Skeletal muscle satellite cell (primary cell): ENCODE measurements at regions not wholly inside any gene's neighbourhood (a gene's known extent, or its start where the extent isn't known, plus 50 kb on each side); places are given as distances from the start of the nearest gene placed in this dataset.

Experiments
- H3K27me3 ChIP-seq: 2 replicates; pipeline ENCODE4 v1.7.0; 2013; ENCODE audit warnings: low read length; ENCODE audit not compliant: control insufficient read depth, insufficient read depth
- H3K36me3 ChIP-seq: 2 replicates; pipeline ENCODE4 v1.7.0; 2013; ENCODE audit warnings: mild to moderate bottlenecking, control low read depth, low read length; ENCODE audit not compliant: insufficient read depth
- H3K4me1 ChIP-seq: 2 replicates; pipeline ENCODE4 v1.7.0; 2013; ENCODE audit warnings: low read length; ENCODE audit not compliant: control insufficient read depth, insufficient read depth
- H3K4me2 ChIP-seq: 2 replicates; pipeline ENCODE4 v1.7.0; 2013; ENCODE audit warnings: mild to moderate bottlenecking, low read length
- H3K4me3 ChIP-seq: 2 replicates; pipeline ENCODE4 v1.7.0; 2013; ENCODE audit warnings: low read length
- H3K9ac ChIP-seq: 2 replicates; pipeline ENCODE4 v1.7.0; 2013; ENCODE audit warnings: mild to moderate bottlenecking, low read depth, low read length, moderate library complexity
- H3K9me3 ChIP-seq: replicated peaks from 2 replicates; pipeline ENCODE4 v1.7.0; 2013; ENCODE audit warnings: mild to moderate bottlenecking, control low read depth, low read length

- no peak overlapping the region for H3K4me2 ChIP-seq
- H3K36me3 ChIP-seq: no peaks in the 10 kb centered on the region
- peaks cover 4% of the 10 kb centered on the region for H3K27me3 ChIP-seq
- no peaks in the 10 kb centered on the region for H3K4me1 ChIP-seq
- H3K4me3 ChIP-seq: no peak overlapping the region
- H3K9ac ChIP-seq: no peak overlapping the region
- no peaks in the 10 kb centered on the region for H3K9me3 ChIP-seq
Observed at GRCh38 chr3:176789281-176789705, 408.0 kb downstream of the TBL1XR1 start.

DNA sequence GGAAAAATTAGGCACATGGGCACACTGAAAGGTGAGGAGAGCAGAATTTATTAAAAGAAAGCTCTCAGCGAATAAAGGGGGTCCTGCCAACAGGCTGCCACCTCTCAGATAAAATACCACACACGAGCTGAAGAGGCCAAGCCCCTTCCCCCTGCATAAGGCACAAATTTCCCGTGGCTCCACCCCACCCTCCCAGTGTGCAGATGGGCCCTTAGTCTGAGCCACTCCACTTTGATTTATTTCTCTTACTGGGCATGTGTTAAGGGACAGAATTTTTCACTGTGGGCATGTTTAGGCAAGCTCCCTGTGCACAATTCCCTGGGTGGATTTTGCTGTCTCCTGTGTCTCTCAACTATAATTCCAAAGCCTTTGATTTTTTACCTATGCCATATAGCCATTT lies 409.8 kb downstream of the TBL1XR1 start:
- no peaks in the 10 kb centered on the region for H3K36me3 ChIP-seq

DNA sequence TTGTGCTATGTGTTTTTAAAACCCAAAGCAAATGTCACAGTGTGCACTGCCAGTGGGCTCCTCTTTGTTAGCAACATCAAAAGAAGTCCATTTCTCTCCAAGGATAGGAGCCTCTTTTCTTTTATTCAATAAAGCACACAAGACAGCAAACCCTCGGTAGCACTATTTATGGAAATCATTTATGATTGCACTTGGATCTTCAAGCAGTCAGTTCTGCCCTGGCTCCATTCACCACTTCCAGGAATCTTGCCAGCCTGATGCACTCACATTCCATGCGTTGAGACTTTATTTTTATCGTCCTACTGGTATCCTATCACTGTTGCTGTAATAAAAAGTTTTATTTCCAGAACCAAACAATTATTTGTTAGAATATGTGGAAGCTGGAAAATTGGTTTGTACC lies 412.1 kb downstream of the TBL1XR1 start:
- H3K9ac ChIP-seq: no peak overlapping the region
- no peaks in the 10 kb centered on the region for H3K4me1 ChIP-seq
- no peaks in the 10 kb centered on the region for H3K9me3 ChIP-seq
- H3K4me3 ChIP-seq: no peak overlapping the region
- H3K36me3 ChIP-seq: no peaks in the 10 kb centered on the region
- no peak overlapping the region for H3K4me2 ChIP-seq
- no peaks in the 10 kb centered on the region for H3K27me3 ChIP-seq

More for the DNA sequence above, 409.8 kb downstream of the TBL1XR1 start:
- no peaks in the 10 kb centered on the region for H3K4me1 ChIP-seq
- no peak overlapping the region for H3K9ac ChIP-seq
- no peaks in the 10 kb centered on the region for H3K9me3 ChIP-seq
- no peak overlapping the region for H3K4me3 ChIP-seq
- H3K4me2 ChIP-seq: no peak overlapping the region
- no peaks in the 10 kb centered on the region for H3K27me3 ChIP-seq

DNA sequence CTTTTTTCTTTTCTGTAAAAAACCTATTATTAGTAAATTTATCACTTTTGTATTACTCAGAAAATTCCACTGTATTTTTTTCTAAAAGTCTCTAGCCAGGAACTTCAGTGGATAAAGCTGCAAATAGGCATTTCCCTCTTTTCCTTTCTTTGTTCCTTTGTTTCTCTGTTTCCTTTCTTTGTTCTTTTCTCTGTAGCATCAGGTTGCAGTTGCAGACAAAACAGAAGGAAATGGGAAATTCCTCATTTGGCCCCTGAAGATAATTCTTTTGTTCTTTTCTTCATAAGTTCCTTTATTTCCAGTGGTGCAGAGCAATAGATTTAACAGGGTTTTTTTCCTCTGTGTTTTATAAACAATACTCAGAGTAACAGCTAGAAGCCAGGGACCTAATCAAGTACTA lies 416.5 kb downstream of the TBL1XR1 start:
- Histone ChIP-seq H3K4me3 (no peak overlapping the region), H3K4me1 (no peaks in the 10 kb centered on the region), H3K36me3 (no peaks in the 10 kb centered on the region), H3K9me3 (no peaks in the 10 kb centered on the region), H3K4me2 (no peak overlapping the region), H3K9ac (no peak overlapping the region), H3K27me3 (no peaks in the 10 kb centered on the region)

DNA sequence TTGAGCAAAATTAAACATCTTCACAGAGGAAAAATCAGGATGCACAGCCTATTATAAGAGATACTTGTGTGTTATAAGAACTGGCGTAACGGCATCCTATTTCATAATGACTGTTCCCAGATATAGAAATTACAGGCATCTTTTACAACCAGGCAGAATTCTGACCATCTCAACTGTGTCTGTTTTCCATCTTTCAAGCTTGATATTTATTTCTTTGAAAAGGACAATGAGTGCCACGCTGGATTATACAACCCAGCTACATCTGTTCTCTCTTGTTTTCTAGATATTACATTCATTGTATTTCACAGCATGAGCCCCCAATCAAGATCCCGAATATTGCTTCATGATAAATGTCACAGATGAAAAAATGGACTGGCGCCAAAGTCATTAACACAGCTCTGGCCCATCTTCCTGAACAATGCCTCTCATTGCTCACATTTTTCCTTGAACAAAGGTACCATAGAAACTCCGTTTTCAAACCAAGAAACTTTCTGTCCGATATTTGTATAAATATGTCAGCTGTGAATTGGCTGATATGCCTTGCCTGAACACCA lies 420.6 kb downstream of the TBL1XR1 start:
- no peak overlapping the region for H3K4me2 ChIP-seq
- no peaks in the 10 kb centered on the region for H3K9me3 ChIP-seq
- H3K27me3 ChIP-seq: no peaks in the 10 kb centered on the region
- H3K9ac ChIP-seq: no peak overlapping the region
- no peak overlapping the region for H3K4me3 ChIP-seq
- H3K4me1 ChIP-seq: no peaks in the 10 kb centered on the region
- H3K36me3 ChIP-seq: no peaks in the 10 kb centered on the region

DNA sequence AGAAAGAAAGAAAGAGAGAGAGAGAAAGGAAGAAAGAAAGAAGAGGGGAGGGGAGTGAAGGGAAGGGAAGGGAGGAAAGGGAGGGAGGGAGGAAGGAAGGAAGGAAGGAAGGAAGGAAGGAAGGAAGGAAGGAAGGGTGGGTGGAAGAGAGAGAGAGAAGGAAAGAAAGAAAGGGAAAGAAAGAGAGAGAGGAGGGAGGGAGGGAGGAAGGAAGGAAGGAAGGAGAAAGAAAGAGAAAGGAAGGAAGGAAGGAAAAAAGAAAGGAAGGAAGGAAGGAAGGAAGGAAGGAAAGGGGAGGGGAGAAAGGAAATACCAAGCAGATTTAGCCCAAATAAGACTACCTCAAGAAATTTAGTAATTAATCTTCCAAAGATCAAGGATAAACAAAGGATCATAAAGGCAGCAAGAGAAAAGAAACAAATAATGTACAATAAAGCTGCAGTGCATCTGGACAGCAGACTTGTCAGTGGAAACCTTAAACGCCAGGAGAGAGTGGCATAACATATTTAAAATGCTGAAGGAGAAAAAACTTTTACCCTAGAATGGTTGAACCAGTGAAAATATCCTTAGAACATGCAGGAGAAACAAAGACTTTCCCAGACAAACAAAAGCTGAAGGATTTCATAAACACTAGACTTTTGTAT lies 427.6 kb downstream of the TBL1XR1 start:
- Histone ChIP-seq H3K27me3 (no peaks in the 10 kb centered on the region), H3K4me1 (peaks cover 8% of the 10 kb centered on the region), H3K9me3 (no peaks in the 10 kb centered on the region), H3K9ac (no peak overlapping the region), H3K4me3 (no peak overlapping the region), H3K4me2 (no peak overlapping the region), H3K36me3 (no peaks in the 10 kb centered on the region)

DNA sequence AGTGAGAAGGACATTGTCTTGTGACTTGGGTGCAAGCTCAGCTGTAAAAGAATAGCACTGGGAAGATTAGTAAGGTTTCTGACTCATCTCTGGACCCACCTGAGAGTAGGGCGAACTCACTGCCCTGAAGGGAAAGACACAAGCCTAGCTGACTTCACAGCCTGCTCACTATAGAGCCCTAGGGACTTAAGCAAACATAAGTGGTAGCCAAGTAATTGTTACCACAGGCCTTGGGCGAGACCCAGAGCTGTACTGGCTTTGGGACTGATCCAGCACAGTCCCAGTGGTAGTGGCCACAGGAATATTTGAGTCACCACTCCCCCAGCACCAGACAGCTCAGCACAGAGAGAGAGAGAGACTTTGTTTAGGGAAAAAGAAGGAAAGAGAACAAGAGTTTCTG lies 429.9 kb downstream of the TBL1XR1 start:
- Histone ChIP-seq H3K9me3 (no peaks in the 10 kb centered on the region), H3K4me2 (no peak overlapping the region), H3K36me3 (no peaks in the 10 kb centered on the region), H3K4me1 (peaks cover 8% of the 10 kb centered on the region), H3K27me3 (no peaks in the 10 kb centered on the region), H3K4me3 (no peak overlapping the region), H3K9ac (no peak overlapping the region)

DNA sequence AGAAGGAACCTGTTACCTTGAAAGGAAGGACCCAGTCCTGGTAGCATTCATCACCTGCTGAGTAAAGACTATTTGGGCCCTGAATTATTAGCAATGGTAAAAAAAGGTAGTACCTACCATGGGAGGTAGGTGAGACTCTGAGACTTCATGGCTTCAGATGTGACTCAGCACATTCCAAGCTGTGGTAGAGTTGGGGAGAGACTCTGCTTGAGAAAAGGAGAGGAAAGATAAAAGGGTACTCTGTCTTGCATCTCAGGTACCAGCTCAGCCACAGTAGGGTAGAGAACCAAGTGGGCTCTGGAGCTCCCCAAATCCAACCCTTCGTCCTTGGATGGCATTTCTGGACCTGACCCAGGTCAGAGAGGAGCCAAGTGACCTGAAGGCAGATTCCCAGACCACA lies 430.4 kb downstream of the TBL1XR1 start:
- Histone ChIP-seq H3K4me1 (peaks cover 8% of the 10 kb centered on the region), H3K9me3 (no peaks in the 10 kb centered on the region), H3K27me3 (no peaks in the 10 kb centered on the region), H3K36me3 (no peaks in the 10 kb centered on the region), H3K4me3 (no peak overlapping the region), H3K9ac (no peak overlapping the region), H3K4me2 (no peak overlapping the region)

DNA sequence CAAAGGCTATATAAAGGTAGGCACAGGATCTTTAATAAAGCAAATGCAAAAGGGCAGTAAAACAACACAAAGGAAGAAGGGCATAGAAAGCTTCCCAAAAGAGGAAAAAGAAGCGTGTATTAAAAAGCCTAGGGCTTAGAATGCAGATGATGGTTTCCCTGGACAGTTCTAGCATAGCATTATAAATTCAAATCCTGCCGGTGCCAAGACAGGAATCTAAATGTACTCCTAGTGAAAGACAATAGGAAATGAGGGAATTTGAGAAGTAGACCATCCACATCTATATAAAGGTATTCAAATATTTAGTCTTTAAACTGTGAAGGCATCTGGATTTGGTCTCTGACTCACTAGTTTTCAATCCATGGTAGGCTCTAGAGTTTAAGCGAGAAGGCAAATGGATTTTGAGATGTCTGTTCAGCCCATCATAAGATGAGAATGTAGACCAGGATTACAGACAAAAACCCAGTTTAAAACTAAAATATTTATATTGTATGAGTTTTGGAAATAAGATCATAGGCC lies 431.8 kb downstream of the TBL1XR1 start:
- Histone ChIP-seq H3K4me2 (no peak overlapping the region), H3K9ac (no peak overlapping the region), H3K4me3 (no peak overlapping the region), H3K36me3 (no peaks in the 10 kb centered on the region), H3K4me1 (peaks cover 8% of the 10 kb centered on the region), H3K27me3 (no peaks in the 10 kb centered on the region), H3K9me3 (no peaks in the 10 kb centered on the region)

DNA sequence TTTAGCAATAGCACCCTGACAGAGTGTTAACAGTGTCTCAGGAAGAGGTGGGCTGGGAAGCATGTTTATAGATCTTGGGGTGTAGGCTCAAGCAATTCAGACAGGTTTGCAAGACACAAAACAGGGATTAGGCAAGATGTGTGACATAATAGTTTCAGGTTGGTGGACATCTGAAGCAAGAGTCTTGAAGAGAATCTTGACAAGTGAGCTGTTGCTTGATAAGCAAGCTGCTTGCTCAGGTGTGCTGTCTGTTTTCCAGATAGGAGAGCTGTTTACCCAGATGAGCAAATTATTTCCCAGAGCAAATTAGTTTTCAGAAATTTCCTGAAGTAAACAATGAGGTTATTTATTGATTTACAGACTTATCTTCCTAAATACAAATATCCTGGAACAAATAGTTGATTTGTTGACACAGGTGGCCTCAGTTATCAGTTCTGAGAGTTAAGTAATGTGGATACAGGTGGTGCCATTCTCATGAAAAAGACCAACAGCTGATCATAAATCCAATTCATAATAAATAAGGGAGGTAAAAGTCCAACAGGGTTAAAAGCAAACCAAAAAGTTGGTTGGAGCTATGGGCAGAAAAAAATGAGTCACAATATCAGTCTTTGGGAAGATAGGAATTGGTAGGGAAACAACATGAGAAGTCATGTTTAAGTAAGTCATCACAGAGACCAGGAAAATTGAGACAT lies 437.3 kb downstream of the TBL1XR1 start:
- Histone ChIP-seq H3K36me3 (no peaks in the 10 kb centered on the region), H3K9ac (no peak overlapping the region), H3K27me3 (no peaks in the 10 kb centered on the region), H3K9me3 (no peaks in the 10 kb centered on the region), H3K4me1 (no peaks in the 10 kb centered on the region), H3K4me2 (no peak overlapping the region), H3K4me3 (no peak overlapping the region)

GRCh38 chr3:176757429-176757828 lies 439.9 kb downstream of the TBL1XR1 start:
- H3K9me3 ChIP-seq: no peaks in the 10 kb centered on the region
- H3K36me3 ChIP-seq: no peaks in the 10 kb centered on the region
- H3K9ac ChIP-seq: no peak overlapping the region
- no peak overlapping the region for H3K4me3 ChIP-seq
- no peaks in the 10 kb centered on the region for H3K27me3 ChIP-seq
- no peaks in the 10 kb centered on the region for H3K4me1 ChIP-seq
- no peak overlapping the region for H3K4me2 ChIP-seq
